ENCODE measurements at regions not wholly inside any gene's neighbourhood (a gene's known extent, or its start where the extent isn't known, plus 50 kb on each side); places are given as distances from the start of the nearest gene placed in this dataset.

GRCh38 chr2:165016772-165017411, 61.6 kb upstream of the SLC38A11 start:
- H3K4me3 ChIP-seq = no peak overlapping the region
- H3K27me3 ChIP-seq = no peaks in the 10 kb centered on the region
- H3K4me1 ChIP-seq = no peaks in the 10 kb centered on the region
- no peaks in the 10 kb centered on the region for H3K9me3 ChIP-seq
- TF ChIP-seq POLR2AphosphoS5 (IDR thresholded peaks at IDR 0.05) = no peak
- TF ChIP-seq CTCF (IDR thresholded peaks at IDR 0.05) = peak in 3 of 4 experiments; percentile 26 to 56 (median 38)
- no peaks in the 10 kb centered on the region for H3K36me3 ChIP-seq
- no peak overlapping the region for H3K27ac ChIP-seq
- no peak for ATAC-seq
- 19 to 26% methylated on average over 15 of the region's 15 CpGs for WGBS, 2 donors (ENCODE audit: low coverage in 1 of 2)

- Histone ChIP-seq H3K4me1 (no peaks in the 10 kb centered on the region), H3K27me3 (no peaks in the 10 kb centered on the region), H3K27ac (no peak overlapping the region), H3K9me3 (no peaks in the 10 kb centered on the region), H3K36me3 (no peaks in the 10 kb centered on the region), H3K4me3 (no peak overlapping the region)
- TF ChIP-seq EP300 (IDR thresholded peaks at IDR 0.05) (no peak), CTCF (IDR thresholded peaks at IDR 0.05) (peak; percentile 35 to 73 (median 56))
- no peak for ATAC-seq
- 25 to 71% methylated on average over 2 to 4 of the region's 4 CpGs for WGBS, 2 donors (ENCODE audit: low coverage in 1 of 2)
Observed at GRCh38 chr2:165015052-165015642, 59.8 kb upstream of the SLC38A11 start.

DNA sequence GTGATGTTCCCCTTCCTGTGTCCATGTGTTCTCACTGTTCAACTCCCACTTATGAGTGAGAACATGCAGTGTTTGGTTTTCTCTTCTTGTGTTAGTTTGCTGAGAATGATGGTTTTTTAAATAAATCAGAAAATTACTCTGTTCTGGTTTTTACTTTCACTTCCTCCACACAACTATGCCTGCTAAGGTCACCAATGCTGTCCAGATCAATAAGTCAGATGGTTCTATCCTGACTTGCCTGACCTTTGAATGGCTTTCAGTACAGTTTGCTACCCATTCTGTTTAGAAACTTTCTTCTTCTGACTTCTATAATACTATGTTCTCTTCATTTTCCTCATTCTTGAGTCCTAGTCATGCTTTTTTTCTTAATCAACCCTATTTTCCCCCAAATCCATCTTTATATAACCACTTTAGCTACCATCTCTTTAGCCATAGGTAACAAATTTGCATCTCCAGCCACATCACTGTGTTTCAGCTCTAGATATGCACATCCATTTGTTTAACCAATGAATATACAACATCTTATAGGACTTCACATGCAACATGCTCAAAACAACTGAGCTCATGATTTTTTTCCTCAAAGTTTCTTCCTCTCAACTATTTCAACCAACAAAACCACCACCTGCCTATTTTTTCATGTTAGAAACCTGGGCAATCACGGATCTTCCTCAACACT, 58.8 kb upstream of the SLC38A11 start:
- Histone ChIP-seq H3K27ac (no peak overlapping the region), H3K4me1 (peaks cover 0 to 4% (median 0%) of the 10 kb centered on the region in 3 donors), H3K4me3 (no peak overlapping the region), H3K36me3 (no peaks in the 10 kb centered on the region), H3K27me3 (no peaks in the 10 kb centered on the region), H3K9me3 (no peaks in the 10 kb centered on the region)
- 44 to 70% methylated on average over 1 of the region's 1 CpG for WGBS, 2 donors (ENCODE audit: low coverage in 1 of 2)
- TF ChIP-seq POLR2AphosphoS5 (IDR thresholded peaks at IDR 0.05) (no peak), POLR2A (IDR thresholded peaks at IDR 0.05) (no peak), CTCF (IDR thresholded peaks at IDR 0.05) (no peak), EP300 (IDR thresholded peaks at IDR 0.05) (no peak)
- ATAC-seq = no peak

DNA sequence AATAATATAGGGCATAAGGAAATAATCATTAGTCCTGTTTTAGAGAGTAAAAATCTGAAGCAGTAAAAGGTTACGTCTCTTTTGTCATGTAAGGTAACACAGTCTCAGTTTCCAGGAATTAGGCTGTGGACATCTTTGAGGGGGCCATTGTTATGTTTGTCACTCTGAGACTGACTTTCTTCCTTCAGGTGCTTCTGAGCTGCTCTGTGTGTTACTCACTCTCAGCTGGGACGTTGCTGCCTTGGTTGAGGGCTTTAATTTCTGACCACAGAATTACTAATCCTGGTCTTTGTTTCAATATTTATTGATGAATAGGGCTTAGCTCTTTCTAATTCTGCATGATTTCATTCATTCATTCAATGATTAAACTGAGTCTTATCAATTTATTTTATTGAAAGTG, 55.9 kb upstream of the SLC38A11 start:
- Histone ChIP-seq H3K9me3 (no peaks in the 10 kb centered on the region), H3K27ac (no peak overlapping the region), H3K36me3 (no peaks in the 10 kb centered on the region), H3K27me3 (no peaks in the 10 kb centered on the region), H3K4me1 (peaks cover 0 to 17% (median 4%) of the 10 kb centered on the region in 3 donors), H3K4me3 (no peak overlapping the region)
- TF ChIP-seq EP300 (IDR thresholded peaks at IDR 0.05) (no peak), POLR2AphosphoS5 (IDR thresholded peaks at IDR 0.05) (no peak), CTCF (IDR thresholded peaks at IDR 0.05) (no peak), POLR2A (IDR thresholded peaks at IDR 0.05) (no peak)
- no peak for ATAC-seq
- WGBS, 2 donors (ENCODE audit: low coverage in 1 of 2) = 62 to 78% methylated on average over 2 of the region's 2 CpGs

DNA sequence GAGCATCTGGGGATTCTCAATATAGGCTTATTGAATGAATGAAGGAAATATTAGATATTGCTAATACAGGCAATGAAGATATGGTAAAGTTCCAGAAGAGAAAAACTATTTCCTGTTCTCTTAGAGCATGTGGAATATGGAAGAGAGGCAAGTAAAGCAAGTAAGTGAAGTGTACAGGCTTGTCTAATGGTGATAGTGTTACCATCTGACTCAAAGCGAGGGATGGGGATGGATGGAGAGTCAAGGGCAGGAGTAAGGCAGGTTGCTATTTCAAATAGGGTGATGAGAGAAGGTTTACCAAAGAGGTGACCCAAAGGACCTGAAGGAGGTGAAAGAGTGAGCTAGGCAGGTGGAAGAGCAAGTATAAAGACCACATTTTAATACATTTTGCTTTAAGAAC, 55.2 kb upstream of the SLC38A11 start:
- no peak overlapping the region for H3K4me3 ChIP-seq
- no peaks in the 10 kb centered on the region for H3K27me3 ChIP-seq
- 100% methylated on average over 1 of the region's 1 CpG; no CpG with 5 or more reads in 1 of the 2 donors for WGBS, 2 donors (ENCODE audit: low coverage in 1 of 2)
- no peak for ATAC-seq
- H3K36me3 ChIP-seq = no peaks in the 10 kb centered on the region
- H3K9me3 ChIP-seq = no peaks in the 10 kb centered on the region
- H3K4me1 ChIP-seq = peaks cover 0 to 17% (median 4%) of the 10 kb centered on the region in 3 donors
- TF ChIP-seq CTCF (IDR thresholded peaks at IDR 0.05) (no peak), EP300 (IDR thresholded peaks at IDR 0.05) (no peak), POLR2A (IDR thresholded peaks at IDR 0.05) (no peak), POLR2AphosphoS5 (IDR thresholded peaks at IDR 0.05) (no peak)
- no peak overlapping the region for H3K27ac ChIP-seq
